ENCODE measurements at regions not wholly inside any gene's neighbourhood (a gene's known extent, or its start where the extent isn't known, plus 50 kb on each side); places are given as distances from the start of the nearest gene placed in this dataset.

GRCh38 chr11:71199226-71199820, 53.1 kb downstream of the SHANK2 start:
- TF ChIP-seq, protein P1, sequence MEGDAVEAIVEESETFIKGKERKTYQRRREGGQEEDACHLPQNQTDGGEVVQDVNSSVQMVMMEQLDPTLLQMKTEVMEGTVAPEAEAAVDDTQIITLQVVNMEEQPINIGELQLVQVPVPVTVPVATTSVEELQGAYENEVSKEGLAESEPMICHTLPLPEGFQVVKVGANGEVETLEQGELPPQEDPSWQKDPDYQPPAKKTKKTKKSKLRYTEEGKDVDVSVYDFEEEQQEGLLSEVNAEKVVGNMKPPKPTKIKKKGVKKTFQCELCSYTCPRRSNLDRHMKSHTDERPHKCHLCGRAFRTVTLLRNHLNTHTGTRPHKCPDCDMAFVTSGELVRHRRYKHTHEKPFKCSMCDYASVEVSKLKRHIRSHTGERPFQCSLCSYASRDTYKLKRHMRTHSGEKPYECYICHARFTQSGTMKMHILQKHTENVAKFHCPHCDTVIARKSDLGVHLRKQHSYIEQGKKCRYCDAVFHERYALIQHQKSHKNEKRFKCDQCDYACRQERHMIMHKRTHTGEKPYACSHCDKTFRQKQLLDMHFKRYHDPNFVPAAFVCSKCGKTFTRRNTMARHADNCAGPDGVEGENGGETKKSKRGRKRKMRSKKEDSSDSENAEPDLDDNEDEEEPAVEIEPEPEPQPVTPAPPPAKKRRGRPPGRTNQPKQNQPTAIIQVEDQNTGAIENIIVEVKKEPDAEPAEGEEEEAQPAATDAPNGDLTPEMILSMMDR (IDR thresholded peaks at IDR 0.05; ENCODE audit: low read depth, low read length), result no peak
- TF ChIP-seq EZH2phosphoT487 (IDR thresholded peaks at IDR 0.05; ENCODE audit: low read depth), result no peak

Data from OCI-LY3 (cell line).